ENCODE measurements at regions not wholly inside any gene's neighbourhood (a gene's known extent, or its start where the extent isn't known, plus 50 kb on each side); places are given as distances from the start of the nearest gene placed in this dataset.

- TF ChIP-seq CTCF (conservative IDR thresholded peaks at IDR 0.05; ENCODE audit: low read depth in 2 of 2): no peak
Measured at GRCh38 chr4:122522944-122523343, 66.4 kb upstream of the IL2 start (continued).

- H3F3A ChIP-seq (replicated peaks; ENCODE audit: low read depth): no peaks in the 10 kb centered on the region
- H3K4me2 ChIP-seq: no peak overlapping the region
- H3K27ac ChIP-seq (ENCODE audit: low read depth): no peak overlapping the region
- no peak overlapping the region for H2AFZ ChIP-seq
- DNase-seq (ENCODE audit: low spot score) (no peak), ATAC-seq (no peak)
- H3K4me3 ChIP-seq: no peak overlapping the region
- H3K27me3 ChIP-seq (ENCODE audit: insufficient read depth): no peaks in the 10 kb centered on the region
- H3K79me2 ChIP-seq (replicated peaks; ENCODE audit: insufficient read depth): no peaks in the 10 kb centered on the region
- Mint-ChIP-seq H3K27ac (no peak overlapping the region), H3K27me3 (ENCODE audit: insufficient read depth, low read depth, poor library complexity) (no peaks in the 10 kb centered on the region), H3K9me3 (peaks cover 7% of the 10 kb centered on the region; the same call in 2 of the 3 replicates), H3K4me1 (no peaks in the 10 kb centered on the region), H3K36me3 (ENCODE audit: low read depth) (no peaks in the 10 kb centered on the region), H3K4me3 (no peak overlapping the region)
- H3K36me3 ChIP-seq (ENCODE audit: insufficient read depth): no peaks in the 10 kb centered on the region
- 0 out of 2 replicates have a peak, but pooled peaks cover 2% of the 10 kb centered on the region for H3K4me1 ChIP-seq (ENCODE audit: insufficient read depth)
- no peak for TF ChIP-seq POLR2AphosphoS5 (IDR thresholded peaks at IDR 0.05; ENCODE audit: low read depth)
- no peak for TF ChIP-seq ZNF331 (CRISPR knock-in tag; IDR thresholded peaks at IDR 0.05; ENCODE audit: low read depth)
- TF ChIP-seq JUNB (IDR thresholded peaks at IDR 0.05; ENCODE audit: unreplicated experiment): no peak
- no peaks in the 10 kb centered on the region for H4K20me1 ChIP-seq (replicated peaks; ENCODE audit: insufficient read depth)
- H3K9me2 ChIP-seq (ENCODE audit: insufficient read depth): no peaks in the 10 kb centered on the region; the same call in 1 of the 2 replicates
Measured at GRCh38 chr4:122517345-122517744, 60.8 kb upstream of the IL2 start.

- H4K20me1 ChIP-seq (replicated peaks; ENCODE audit: insufficient read depth): no peaks in the 10 kb centered on the region
- H3K4me1 ChIP-seq (ENCODE audit: insufficient read depth): 0 out of 2 replicates have a peak, but pooled peaks cover 11% of the 10 kb centered on the region
- H3K4me3 Mint-ChIP-seq: no peak overlapping the region
- H3K36me3 Mint-ChIP-seq (ENCODE audit: low read depth): no peaks in the 10 kb centered on the region
- no peak overlapping the region for H3K27ac ChIP-seq (ENCODE audit: low read depth)
- DNase-seq (ENCODE audit: low spot score) (no peak), ATAC-seq (no peak)
- H3K4me2 ChIP-seq: no peak overlapping the region
- no peaks in the 10 kb centered on the region; the same call in 1 of the 2 replicates for H3K9me2 ChIP-seq (ENCODE audit: insufficient read depth)
- H3K4me1 Mint-ChIP-seq: peaks cover 4% of the 10 kb centered on the region
- H3K4me3 ChIP-seq: no peak overlapping the region
- no peaks in the 10 kb centered on the region for H3K79me2 ChIP-seq (replicated peaks; ENCODE audit: insufficient read depth)
- peaks cover 7% of the 10 kb centered on the region; the same call in 2 of the 3 replicates for H3K9me3 Mint-ChIP-seq
- no peaks in the 10 kb centered on the region for H3K27me3 Mint-ChIP-seq (ENCODE audit: insufficient read depth, low read depth, poor library complexity)
- TF ChIP-seq CTCF (conservative IDR thresholded peaks at IDR 0.05; ENCODE audit: low read depth in 2 of 2) (no peak), POLR2AphosphoS5 (IDR thresholded peaks at IDR 0.05; ENCODE audit: low read depth) (no peak), JUNB (IDR thresholded peaks at IDR 0.05; ENCODE audit: unreplicated experiment) (no peak), ETS1 (IDR thresholded peaks at IDR 0.05) (no peak), ZNF114 (CRISPR knock-in tag; IDR thresholded peaks at IDR 0.05) (no peak), EZH2 (IDR thresholded peaks at IDR 0.05; ENCODE audit: low read depth, unreplicated experiment) (no peak), REST (IDR thresholded peaks at IDR 0.05; ENCODE audit: unreplicated experiment) (no peak), STAT1 (IDR thresholded peaks at IDR 0.05; ENCODE audit: unreplicated experiment) (no peak)
- H3K27ac Mint-ChIP-seq: no peak overlapping the region
- no peaks in the 10 kb centered on the region for H3K27me3 ChIP-seq (ENCODE audit: insufficient read depth)
- no peaks in the 10 kb centered on the region for H3F3A ChIP-seq (replicated peaks; ENCODE audit: low read depth)
- no peak overlapping the region for H2AFZ ChIP-seq
- H3K36me3 ChIP-seq (ENCODE audit: insufficient read depth): no peaks in the 10 kb centered on the region
Measured at GRCh38 chr4:122516376-122516775, 59.9 kb upstream of the IL2 start.
